NCI-H2196 treated with DMSO at 0.1 percent for 48 hours (cell line): ENCODE measurements at regions not wholly inside any gene's neighbourhood (a gene's known extent, or its start where the extent isn't known, plus 50 kb on each side); places are given as distances from the start of the nearest gene placed in this dataset.

Experiments used
- DNase-seq: peaks from one replicate; lab custom pipeline; 2025; ENCODE audit not compliant: unreplicated experiment; lab: John Stamatoyannopoulos, UW

GRCh38 chr12:89976866-89977265 is 268.2 kb upstream of the ATP2B1 start:
- DNase-seq: no peak

- no peak for DNase-seq
Observed at GRCh38 chr12:89975574-89975973, 266.9 kb upstream of the ATP2B1 start.

GRCh38 chr12:89971880-89972279 is 263.2 kb upstream of the ATP2B1 start:
- DNase-seq: no peak

- DNase-seq: no peak
Observed at GRCh38 chr12:89970722-89971121, 262.1 kb upstream of the ATP2B1 start.

GRCh38 chr12:89969093-89969492 is 260.5 kb upstream of the ATP2B1 start:
- no peak for DNase-seq

- no peak for DNase-seq
Observed at GRCh38 chr12:89968151-89968700, 259.6 kb upstream of the ATP2B1 start.

GRCh38 chr12:89966495-89967240 is 258.0 kb upstream of the ATP2B1 start:
- no peak for DNase-seq

- no peak for DNase-seq
Observed at GRCh38 chr12:89965993-89966392, 257.4 kb upstream of the ATP2B1 start.

GRCh38 chr12:89962648-89963047 is 254.0 kb upstream of the ATP2B1 start:
- DNase-seq: no peak

GRCh38 chr12:89960607-89961394 is 252.2 kb upstream of the ATP2B1 start:
- DNase-seq: no peak

GRCh38 chr12:89960011-89960507 is 251.4 kb upstream of the ATP2B1 start:
- DNase-seq: no peak

- no peak for DNase-seq
Observed at GRCh38 chr12:89959179-89959578, 250.5 kb upstream of the ATP2B1 start.

GRCh38 chr12:89954259-89954658 is 245.6 kb upstream of the ATP2B1 start:
- DNase-seq: no peak

GRCh38 chr12:89951694-89952060 is 243.0 kb upstream of the ATP2B1 start:
- DNase-seq: no peak

- DNase-seq: no peak
Observed at GRCh38 chr12:89951050-89951693, 242.5 kb upstream of the ATP2B1 start.

- DNase-seq: no peak
Observed at GRCh38 chr12:89950421-89950820, 241.8 kb upstream of the ATP2B1 start.

GRCh38 chr12:89949457-89950195 is 241.0 kb upstream of the ATP2B1 start:
- DNase-seq: no peak

- no peak for DNase-seq
Observed at GRCh38 chr12:89948271-89949175, 239.9 kb upstream of the ATP2B1 start.

- no peak for DNase-seq
Observed at GRCh38 chr12:89947437-89948270, 239.0 kb upstream of the ATP2B1 start.
